Posterior cingulate gyrus (tissue), 11 donors: ENCODE measurements at regions not wholly inside any gene's neighbourhood (a gene's known extent, or its start where the extent isn't known, plus 50 kb on each side); places are given as distances from the start of the nearest gene placed in this dataset.
A peak's percentile ranks its signal among the peaks of the same experiment; 100 is the strongest.
"Not testable (repeated sequence)": the region's sequence is repeated elsewhere in the genome, so short reads cannot be mapped to it uniquely, and the experiment has no call there.

Experiments used
- DNase-seq, 10 donors: peaks; one replicate each; pipeline versions ENCODE4 v3.0.0 to v3.0.0-alpha.2; 2020 to 2021; ENCODE audit warnings: mixed read lengths in 3 of 10
- intact Hi-C: fragments of 100-400 bp; cut with DNase I; formaldehyde crosslinking; loops from one replicate; pipeline ENCODE4 v1.15.1; 2023

DNA sequence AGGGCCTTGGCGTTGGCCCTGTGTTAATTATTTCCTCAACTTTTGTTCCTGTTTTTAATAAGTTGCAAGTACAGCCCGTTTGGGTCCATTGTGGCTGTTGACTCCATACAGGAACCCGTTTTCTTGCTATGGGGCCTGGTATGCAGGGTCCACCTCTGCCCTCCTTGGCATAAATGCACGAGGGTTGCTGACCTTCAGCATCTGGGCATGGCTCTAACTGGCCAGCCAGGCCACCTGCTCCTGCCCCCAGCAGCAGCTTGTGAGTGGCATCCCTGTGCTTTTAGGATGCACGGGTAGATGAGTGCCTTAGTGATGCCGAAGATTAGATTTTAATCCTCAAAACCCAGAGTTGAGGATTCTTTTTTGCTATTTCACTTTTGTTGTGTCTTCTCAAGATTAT, 123.2 kb downstream of the GLRX3 start:
- no peak for DNase-seq
- intact Hi-C loops, result no loop called here

DNA sequence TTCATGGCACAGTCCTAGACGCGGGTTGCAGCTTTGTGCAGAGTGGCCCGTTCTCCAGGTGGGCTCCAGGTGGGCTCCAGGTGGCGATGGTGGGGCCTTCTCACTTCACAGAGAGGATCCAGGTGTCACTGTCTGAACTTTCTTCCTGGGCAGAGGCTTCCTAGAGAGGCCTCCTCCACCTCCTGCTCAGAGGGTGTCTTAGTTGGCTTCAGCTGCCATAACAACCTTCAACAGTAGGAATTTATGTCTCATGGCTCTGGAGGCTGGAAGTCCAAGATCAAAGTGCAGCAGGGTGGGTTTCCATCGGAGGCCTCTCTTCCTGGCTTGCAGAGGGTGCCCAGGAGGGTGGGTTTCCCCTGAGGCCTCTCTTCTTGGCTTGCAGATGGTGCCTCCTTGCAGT, 125.1 kb downstream of the GLRX3 start:
- DNase-seq, result no peak
- intact Hi-C loops, result no loop called here

DNA sequence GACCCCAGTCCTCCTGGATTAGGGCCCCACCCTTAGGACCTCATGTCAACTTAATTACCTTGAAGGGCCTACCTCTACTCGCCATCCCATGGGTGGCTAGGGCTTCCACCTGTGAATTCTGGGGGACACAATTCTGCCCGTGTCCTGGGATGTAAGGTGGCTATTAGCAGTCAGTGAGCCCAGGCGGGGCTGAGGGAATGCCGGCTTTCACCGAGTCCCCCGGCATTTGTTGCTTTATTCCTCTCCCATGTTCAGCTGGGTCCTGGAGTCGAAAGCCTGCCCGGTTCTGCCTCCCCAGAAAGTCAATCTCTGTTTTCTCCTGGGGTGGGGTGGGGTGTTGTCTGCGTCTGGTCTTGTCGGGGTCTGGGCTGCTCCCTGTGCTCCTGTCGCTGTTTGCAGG, 125.6 kb downstream of the GLRX3 start:
- DNase-seq, result no peak
- intact Hi-C loops, result no loop called here

DNA sequence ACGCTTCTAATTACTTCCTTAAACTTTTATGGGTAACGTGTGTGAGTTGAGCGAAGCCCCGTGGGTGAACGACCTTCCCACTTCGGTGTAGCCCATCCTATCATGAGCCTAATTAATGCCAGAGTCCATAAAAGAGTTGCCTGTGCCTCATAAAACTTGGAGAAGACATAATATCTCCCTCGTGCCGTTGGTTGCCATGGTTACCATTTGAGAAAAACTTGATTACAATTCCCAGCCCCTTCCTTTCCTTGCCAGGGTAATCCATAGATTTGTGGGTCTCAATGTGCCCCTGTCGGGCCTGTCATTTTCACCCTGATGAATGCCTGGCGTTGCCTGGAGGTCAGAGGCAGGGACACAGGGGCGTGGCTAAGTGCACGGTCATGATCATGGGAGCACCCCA, 127.1 kb downstream of the GLRX3 start:
- DNase-seq, result no peak
- intact Hi-C loops, result no loop called here

DNA sequence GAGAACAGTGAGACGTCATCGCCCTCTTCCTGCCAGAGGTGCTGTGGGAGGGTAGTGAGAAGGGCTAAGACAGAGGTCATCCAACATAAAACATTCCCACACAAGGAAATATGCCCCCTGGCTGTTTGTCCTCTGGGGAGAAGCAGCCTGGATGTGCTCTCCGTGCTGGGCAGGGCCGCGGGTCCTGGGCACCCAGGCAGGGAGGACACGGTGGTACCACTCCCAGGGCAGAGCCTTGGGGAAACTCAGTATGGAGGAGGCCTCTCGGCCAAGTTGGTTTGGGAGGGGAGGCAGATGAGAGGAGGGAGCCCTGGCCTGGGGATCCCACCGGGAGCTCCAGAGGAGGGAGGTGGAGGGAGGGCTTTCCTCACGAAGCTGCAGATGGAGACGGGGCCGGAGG, 129.4 kb downstream of the GLRX3 start:
- intact Hi-C loops, result no loop called here

DNA sequence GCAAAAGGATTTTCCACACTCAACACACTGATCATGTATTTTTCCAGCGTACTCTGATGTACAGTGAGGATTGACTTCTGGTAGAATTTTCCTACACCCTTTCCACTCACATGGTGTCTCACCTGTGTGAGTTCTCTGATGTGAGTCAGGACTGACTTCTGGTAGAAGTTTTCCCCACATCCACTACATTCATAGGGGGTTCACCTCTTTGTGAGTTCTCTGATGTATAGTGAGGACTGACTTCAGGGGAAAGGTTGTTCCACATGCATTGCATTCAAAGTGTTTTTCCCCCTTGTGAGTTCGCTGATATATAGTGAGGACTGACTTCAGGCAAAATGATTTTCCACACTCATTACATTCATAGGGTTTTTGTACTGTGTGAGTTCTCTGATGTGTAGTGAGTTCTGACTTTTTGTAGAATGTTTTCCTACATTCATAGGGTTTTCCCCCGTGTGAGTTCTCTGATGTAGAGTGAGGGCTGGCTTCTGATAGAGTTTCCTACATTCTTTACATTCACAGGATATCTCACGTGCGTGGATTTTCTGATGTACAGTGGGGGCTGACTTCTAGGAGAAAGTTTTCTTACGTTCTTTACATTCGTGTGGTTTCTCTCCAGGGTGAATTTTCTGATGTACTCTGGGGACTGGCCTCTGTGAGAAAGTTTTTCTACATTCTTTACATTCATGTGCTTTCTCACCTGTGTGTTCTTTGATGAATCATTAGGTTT, 146.5 kb downstream of the GLRX3 start:
- DNase-seq, result no peak
- intact Hi-C loops, result no loop called here

More for the DNA sequence above, 129.4 kb downstream of the GLRX3 start:
- DNase-seq, result no peak

DNA sequence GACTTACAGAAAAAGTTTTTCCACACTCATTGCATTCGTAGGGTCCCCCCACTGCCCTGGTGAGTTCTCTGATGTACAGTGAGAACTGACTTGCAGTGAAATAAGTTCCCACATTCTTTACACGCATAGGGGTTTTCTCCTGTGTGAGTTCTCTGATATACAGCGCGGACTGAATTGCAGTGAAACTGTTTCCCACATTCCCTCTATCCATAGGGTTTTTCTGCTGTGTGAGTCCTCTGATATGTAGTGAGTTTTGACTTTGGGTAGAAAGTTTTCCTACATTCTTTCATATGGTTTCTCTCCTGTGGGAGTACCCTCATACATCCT, 147.0 kb downstream of the GLRX3 start:
- DNase-seq, result no peak
- intact Hi-C loops, result no loop called here

DNA sequence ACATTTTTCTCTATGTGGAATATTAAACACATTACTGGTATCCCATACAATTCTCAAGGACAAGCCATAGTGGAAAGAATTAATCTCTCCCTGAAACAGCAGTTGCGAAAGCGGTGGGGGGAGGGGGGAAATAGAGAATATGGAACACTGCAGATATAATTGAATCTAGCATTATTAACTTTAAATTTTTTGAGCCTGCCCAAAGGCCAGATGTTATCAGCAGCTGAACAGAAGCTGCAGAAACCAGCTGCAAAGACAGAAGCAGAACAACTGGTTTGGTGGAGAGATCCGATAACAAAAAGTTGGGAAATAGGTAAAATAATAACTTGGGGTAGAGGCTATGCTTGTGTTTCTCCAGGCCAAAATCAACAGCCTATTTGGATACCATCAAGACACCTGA, 159.6 kb downstream of the GLRX3 start:
- DNase-seq, intact Hi-C loops: not testable (repeated sequence)

DNA sequence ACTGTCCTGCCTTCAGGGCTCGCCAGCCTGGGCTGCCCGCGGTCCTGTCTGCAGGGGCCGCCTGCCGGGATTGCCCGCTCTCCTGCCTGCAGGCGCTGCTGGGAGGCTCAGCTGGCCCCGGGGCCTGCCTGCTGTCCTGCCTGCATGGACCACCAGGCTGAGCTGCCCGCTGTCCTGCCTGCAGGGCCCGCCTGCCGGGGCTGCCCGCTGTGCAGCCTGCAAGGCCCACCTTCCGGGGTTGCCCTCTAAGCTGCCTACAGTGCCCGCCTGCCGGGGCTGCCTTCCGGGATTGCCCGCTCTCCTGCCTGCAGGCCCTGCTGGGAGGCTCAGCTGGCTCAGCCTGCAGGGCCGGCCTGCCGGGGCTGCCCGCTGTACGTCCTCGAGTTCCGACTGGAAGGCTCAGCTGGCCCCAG, 164.4 kb downstream of the GLRX3 start:
- DNase-seq, result peak in 3 of 10 donors; percentile 59 to 82 (median 80)
- intact Hi-C loops, result no loop called here

DNA sequence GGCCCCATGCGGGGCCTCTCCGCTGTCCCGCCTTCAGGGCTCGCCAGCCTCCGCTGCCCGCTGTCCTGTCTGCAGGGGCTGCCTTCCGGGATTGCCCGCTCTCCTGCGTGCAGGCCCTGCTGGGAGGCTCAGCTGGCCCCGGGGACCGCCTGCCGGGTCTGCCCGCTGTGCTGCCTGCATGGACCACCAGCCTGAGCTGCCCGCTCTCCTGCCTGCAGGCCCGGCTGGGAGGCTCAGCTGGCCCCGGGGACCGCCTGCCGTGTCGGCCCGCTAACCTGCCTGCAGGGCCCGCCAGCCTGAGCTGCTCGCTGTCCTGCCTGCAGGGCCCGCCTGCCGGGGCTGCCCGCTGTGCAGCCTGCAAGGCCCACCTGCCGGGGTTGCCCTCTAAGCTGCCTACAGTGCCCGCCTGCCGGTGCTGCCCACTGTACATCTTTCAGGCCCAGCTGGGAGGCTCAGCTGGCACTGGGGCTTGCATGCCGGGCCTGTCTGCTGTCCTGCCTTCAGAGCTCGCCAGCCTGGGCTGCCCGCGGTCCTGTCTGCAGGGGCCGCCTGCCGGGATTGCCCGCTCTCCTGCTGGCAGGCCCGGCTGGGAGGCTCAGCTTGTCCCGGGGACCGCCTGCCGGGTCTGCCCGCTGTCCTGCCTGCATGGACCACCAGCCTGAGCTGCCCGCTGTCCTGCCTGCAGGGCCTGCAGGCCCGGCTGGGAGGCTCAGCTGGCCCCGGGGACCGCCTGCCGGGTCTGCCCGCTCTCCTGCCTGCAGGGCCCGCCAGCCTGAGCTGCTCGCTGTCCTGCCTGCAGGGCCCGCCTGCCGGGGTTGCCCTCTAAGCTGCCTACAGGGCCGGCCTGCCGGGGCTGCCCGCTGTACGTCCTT, 165.1 kb downstream of the GLRX3 start:
- intact Hi-C loops, result no loop called here
- peak in 1 of 10 donors; percentile 76 for DNase-seq

DNA sequence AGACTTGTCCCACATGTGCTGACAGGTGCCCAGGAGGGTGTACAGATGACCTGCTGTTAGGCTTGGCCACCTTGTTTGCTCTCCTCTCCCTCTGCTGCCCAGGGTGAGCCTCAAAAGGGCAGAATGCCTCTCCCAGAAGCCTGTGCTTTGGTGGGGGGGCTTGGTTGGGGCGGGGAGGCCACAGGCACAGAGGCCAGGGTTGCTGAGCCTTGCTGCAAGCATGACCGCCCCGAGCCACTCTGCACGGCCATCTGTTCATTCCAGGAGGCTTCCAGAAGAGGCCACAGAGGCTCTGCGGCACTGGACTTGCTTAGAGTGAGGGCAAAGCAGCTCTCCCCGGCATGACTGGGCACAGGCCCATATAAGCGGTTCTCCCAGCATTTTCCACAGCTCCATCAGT, 190.8 kb downstream of the GLRX3 start:
- intact Hi-C loops, result no loop called here
- DNase-seq, result no peak

DNA sequence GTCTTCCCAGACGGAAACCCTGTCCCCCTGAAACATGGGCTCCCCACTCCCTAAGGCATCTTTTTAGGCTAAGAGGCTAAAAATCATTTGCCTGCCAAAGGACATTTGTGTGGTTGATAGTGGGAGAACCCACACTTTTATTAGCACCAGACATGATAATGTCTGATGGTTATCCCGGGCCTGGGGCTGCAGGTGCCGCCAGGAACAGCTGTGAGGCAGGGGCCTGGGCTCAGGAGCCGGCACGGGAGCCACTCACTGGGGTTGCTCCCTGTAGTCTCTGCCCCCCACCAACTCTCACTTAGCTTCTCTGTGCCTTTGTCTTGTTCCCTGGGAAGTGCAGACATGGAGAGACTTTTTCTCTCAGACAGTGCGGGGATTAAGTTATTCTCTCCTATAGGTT, 193.6 kb downstream of the GLRX3 start:
- intact Hi-C loops, result no loop called here
- DNase-seq, result no peak

DNA sequence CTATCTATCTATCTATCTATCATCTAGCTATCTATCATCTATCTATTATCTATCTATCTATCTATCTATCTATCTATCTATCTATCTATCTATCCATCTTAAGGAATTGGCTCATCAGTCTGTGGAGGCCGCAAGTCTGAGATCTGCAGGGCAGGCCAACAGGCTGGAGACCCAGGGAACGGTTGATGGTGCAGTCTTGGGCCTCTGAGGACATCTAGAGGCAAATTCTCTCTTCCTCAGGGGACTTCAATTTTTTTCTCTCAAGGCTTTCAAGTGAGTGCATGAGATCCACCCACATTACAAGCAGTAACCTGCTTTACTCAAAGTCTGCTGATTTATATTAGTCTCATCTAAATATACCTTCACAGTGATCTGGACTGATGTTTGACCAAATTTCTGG, 197.0 kb downstream of the GLRX3 start:
- intact Hi-C loops, result no loop called here
- DNase-seq, result no peak

DNA sequence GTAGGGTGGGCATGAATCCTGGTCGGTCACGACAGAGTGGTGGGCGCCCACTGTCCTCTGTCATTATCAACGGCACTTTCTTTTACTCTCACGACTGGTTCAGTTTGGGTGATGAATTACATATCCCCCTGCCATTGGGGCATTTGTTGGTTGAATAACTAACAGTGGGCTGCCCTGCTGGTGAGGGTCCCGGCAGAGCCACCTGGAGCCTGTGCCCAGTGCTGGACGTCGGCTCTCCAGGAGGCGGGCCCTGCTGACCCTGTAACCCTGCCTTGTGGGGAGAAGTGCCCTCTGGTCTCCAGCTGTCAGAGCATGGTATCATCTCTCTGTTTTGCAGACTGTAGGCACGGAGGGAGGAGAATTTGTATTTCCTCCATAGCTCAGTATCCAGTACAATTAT, 199.1 kb downstream of the GLRX3 start:
- intact Hi-C loops, result no loop called here
- no peak for DNase-seq

DNA sequence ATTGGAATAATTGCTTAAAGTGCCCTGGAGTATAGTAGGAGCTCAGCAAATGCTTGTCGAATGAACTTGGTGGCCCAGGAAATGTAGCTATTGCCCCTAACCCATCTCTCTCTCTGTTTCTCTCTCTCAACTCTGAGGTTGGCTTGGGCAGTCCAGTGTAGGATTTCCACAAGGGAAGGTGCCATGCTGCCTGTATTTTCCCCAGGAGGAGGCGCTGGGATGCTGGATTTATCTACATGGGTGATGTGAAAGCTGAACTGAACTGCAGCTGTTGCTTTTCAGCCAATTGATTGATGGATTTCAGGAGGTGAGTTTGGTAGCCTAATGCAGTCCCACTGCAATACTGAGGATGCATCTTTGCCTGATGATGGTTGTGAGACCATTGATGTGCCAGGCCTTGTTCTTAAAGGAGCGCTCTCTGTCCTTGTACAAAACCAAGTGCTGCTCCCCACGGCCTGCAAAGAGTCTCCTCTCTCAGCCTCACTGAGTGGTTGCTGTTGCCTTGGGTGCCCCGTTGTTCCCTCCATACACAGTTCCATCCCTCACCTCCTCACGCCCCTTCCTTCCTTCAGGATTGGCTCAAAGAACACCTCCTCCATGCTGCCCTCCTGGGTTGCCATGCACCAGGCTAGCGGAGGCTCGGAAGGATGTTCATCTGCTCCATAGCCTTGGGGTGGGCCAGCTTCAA, 200.6 kb downstream of the GLRX3 start:
- intact Hi-C loops, result no loop called here
- DNase-seq, result no peak

DNA sequence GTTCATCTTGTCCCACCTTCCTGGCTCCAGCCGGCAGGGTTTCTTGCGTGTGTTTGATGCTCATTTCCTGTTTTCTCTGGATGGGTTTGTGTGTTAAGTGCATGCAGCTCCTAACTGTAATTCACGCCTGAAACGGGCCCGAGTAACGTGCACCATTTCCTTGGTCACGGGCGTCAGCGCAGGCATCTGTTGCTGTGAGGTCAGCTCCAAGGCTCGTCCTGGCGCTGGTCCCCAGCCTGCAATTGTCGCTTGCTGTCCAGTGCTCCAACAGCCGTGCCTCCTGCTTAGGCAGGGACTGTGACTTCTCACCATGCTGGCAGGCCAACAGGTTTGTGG, 201.1 kb downstream of the GLRX3 start:
- intact Hi-C loops, result no loop called here
- DNase-seq, result no peak

DNA sequence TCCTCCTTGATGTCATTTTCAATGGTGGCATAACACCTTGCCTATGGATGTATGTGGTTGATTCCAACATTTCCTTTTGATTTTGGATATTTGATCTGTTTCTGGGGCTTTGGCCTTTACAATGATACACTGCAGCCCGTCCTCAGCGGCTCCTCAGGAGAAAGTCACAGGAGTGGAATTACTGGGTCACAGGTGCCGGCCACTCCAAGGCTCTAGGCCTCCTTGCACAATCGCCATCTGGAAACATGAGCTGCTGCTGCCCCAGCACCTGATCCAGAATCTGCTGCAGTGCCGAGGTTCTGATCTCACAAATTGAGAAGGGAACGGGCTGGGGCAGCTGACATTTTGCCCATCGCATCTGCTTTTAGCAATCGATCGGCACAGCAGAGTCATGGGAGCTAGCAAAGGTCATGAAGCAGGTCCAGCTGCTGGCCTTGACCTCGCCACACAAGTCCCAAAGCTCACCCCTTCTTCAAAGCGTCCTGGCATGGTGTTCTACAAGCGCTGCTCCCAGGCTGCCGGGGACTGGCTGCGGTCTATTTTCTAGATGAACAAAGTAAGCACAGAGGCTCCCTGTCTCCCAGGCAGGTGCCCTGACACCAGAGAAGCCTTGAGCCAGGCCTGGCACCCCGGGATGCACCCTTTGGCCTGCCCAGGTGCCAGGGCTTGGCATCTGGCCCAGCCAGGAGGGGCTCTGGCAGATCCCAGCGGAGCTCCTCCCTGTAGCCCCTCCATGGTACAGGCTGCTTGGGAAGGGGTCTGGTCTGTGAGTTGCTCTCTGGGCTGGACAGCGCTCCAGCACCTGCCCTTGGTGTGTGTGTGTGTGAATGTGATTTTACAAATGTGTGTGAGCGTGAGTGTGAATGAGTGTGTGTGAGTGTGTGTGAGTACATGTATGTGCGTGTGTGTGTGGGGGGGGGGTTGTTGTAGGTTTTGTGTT, 201.8 kb downstream of the GLRX3 start:
- intact Hi-C loops, result no loop called here
- DNase-seq, result peak in 1 of 10 donors; percentile 60

DNA sequence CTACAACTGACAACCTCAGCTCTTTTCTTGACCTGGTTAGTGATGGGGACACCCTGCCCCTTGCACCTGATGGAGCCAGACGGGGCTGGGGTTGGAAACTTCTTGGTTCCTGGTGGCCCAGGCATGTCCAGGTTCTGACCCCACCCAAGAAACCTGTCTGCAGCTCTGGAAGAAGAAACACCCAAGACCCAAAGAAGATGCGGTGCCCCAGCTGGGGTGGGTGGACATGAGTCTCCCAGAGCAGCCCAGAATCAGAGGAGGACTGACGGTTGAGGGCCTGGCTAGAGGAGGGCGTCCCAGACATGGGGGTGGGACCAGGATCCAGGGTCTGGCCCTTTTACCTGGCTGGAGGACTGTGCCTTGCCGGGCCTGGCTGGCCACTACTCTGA, 202.4 kb downstream of the GLRX3 start:
- intact Hi-C loops, result no loop called here
- DNase-seq, result peak in 1 of 10 donors; percentile 49

DNA sequence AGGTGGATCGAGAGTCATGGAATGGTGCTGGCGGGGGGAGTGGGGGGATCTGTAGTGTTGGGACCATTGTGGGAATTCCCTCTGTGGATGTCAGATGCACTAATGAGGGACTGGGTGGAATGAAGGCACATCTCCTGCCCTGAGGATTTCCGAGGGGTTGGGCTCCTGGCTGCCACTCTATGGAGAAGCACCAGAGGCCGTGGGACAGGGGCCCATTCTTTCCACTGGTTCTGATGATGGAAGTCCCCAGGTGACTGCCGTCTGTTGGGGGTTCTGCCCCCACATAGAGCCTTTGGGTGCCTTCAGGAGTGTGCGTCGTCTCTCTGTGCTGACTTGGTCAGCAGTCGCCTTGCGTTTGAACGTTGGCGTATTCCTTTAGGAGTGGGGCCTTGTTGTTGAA, 202.9 kb downstream of the GLRX3 start:
- peak in 1 of 10 donors; percentile 53 for DNase-seq
- intact Hi-C loops, result no loop called here

DNA sequence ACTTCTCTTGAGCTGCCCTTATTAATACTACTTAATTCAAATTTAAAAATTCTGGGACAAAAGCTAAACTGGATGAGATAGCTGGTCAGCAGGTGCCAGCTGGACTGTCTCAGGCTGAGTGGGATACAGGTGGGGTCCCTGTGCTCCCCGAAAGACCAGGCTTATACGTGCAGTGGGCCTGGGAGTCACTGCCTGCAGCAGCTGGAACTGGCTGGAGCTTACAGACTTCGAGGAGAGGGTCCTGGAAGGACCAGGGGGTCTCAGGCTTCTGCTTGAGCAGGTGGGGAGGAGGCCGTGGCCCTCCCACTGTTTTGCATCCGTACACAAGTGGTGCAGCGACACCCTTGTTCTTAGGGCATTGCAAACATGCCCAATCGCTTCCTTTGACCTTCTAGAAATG, 203.7 kb downstream of the GLRX3 start:
- intact Hi-C loops, result no loop called here

DNA sequence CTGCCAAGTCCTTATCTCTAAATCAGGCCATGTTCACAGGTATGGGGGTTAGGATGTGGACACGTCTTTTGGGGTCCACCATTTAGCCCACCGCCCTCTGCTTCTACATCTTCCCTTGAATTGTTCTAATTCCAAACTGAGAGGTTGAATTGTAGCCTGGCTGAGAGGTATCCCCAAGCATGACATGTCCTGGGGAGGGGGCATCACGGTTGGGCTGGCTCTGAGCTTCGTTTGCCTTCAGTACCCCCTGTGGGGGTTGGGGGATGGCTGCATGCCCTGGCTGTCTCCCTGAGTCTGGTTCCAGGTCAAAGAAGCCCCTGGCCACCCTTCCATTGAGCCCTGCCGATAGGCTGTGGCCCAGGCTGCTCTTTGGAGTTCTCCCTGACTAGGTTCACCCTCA, 204.6 kb downstream of the GLRX3 start:
- DNase-seq, result no peak
- intact Hi-C loops, result no loop called here

More for the DNA sequence above, 203.7 kb downstream of the GLRX3 start:
- DNase-seq, result peak in 1 of 10 donors; percentile 62
